ENCODE measurements at regions not wholly inside any gene's neighbourhood (a gene's known extent, or its start where the extent isn't known, plus 50 kb on each side); places are given as distances from the start of the nearest gene placed in this dataset.
A peak's percentile ranks its signal among the peaks of the same experiment; 100 is the strongest.
"Not testable (repeated sequence)": the region's sequence is repeated elsewhere in the genome, so short reads cannot be mapped to it uniquely, and the experiment has no call there.

DNA sequence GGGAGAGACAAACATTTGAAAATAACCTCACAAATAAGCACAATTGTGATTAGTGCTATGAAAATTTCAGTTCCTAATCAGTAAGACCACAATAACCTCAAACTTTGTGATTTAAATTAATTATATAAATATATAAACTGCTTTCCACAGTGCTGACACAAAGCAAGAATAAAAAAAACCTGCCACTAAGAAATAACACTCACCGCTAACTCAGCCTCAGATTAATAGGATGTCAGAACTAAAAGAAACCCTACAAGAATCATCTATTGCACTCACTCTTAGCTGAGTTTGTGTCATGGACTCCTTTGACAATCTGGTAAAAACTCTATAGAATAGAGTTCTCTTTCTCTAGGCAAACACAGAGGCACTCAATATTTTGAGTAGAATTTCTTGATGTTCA is 68.4 kb downstream of the SLC41A2 start:
- H3K27ac ChIP-seq, result no peak overlapping the region
- TF ChIP-seq, protein P1, sequence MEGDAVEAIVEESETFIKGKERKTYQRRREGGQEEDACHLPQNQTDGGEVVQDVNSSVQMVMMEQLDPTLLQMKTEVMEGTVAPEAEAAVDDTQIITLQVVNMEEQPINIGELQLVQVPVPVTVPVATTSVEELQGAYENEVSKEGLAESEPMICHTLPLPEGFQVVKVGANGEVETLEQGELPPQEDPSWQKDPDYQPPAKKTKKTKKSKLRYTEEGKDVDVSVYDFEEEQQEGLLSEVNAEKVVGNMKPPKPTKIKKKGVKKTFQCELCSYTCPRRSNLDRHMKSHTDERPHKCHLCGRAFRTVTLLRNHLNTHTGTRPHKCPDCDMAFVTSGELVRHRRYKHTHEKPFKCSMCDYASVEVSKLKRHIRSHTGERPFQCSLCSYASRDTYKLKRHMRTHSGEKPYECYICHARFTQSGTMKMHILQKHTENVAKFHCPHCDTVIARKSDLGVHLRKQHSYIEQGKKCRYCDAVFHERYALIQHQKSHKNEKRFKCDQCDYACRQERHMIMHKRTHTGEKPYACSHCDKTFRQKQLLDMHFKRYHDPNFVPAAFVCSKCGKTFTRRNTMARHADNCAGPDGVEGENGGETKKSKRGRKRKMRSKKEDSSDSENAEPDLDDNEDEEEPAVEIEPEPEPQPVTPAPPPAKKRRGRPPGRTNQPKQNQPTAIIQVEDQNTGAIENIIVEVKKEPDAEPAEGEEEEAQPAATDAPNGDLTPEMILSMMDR (conservative IDR thresholded peaks at IDR 0.05), result no peak

DNA sequence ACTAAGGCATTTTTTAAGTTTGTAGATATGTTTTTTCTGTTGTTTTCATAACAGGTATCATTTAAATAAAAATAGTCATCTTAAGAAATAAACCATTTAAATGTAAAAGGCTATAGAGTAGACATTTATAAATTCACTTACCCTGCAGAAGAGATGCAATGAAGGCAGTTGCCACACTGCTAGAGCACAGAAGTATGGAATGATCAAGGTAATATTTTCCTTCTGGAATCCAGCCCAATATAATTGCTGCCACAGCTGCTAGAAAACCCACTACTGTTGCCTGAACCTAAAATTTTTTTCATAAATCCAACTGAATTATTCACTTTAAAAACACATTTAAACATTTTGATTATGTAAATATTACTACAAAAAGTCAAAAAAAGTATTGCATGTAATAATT is 69.2 kb downstream of the SLC41A2 start:
- TF ChIP-seq, protein P1 (conservative IDR thresholded peaks at IDR 0.05), result no peak
- no peak overlapping the region for H3K27ac ChIP-seq

DNA sequence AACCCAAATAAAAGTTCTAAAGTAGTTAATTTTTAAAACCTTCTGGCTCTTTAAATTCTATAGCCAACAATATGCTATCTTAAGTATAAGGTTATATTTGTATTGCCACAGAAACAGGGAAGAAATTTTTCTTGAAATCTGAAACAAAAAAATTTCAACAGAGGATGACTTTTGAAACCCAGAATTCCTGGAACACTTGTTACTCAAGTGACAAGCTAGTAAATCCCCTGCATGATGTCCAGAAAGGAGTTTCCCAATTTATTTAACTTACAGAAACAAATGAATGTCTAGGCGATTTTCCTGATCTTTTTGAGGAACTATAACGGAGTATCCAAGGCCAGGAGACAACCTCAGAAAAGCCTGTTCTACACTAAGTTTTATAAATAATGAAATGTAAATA is 69.6 kb downstream of the SLC41A2 start:
- H3K27ac ChIP-seq, result no peak overlapping the region
- TF ChIP-seq, protein P1 (conservative IDR thresholded peaks at IDR 0.05), result no peak

DNA sequence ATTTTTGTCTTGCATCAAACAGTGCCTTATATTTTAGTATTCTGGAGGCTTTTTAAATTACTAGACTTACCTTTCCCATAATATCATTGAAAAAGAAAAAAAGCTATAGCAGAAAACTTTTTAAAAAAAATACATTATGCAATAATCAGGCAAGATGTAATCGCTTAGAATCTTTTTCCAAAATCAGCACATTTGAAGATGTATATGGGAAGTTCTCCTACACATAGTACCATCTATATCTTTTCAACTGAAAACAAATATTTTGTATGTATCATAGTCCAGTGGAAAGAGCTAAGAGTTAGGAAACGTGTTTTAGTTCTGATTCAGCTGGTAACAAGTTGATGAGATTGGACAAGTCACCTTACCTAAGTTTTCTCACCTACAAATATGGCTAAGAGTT is 70.6 kb downstream of the SLC41A2 start:
- peak overlapping the region; percentile 37 for H3K27ac ChIP-seq
- TF ChIP-seq, protein P1 (conservative IDR thresholded peaks at IDR 0.05), result no peak

DNA sequence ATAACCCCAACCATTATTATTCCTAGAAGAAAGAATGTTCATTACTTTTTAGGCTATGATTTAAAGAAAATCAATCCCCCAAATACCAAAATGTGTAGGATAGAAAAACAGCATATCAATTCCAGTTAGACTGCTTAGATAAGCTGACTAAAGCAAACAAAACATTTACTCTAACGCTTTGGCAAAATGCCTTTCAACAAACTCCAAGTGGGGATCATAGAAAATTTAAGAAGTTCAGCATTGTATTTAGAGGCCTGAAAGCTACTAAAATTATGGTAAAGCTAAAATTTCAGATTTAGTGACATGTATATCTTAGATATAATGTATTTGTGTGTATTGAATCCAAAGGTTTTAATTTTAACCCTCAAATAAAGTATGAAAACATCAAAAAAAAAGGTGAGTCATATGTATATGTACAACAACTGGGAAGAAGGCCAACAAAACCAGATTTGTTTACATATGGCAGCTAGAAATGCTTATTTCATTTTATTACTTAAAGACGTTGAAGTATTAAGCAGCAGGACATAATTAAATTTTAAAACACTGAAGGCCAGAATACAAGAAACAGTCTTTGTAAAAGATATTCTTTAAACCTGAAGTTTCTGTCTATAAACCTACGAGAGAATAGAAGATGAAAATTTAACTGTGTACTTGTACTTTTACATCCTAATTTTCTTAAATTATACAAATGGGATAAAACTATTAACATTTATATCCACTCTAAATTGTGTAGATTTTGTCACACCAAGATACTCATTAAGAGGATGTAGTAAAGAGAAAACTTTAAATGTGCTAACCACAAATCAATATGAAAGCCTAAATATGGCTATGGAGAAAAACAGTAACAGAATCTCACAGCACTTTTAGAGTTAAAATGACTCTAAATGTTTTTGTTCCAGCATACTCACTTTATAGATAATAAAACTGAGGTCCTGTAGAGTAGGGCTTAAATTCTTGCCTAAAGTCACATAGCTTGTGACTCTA is 71.4 kb downstream of the SLC41A2 start:
- TF ChIP-seq, protein P1 (conservative IDR thresholded peaks at IDR 0.05), result no peak
- H3K27ac ChIP-seq, result peak overlapping the region; percentile 37

DNA sequence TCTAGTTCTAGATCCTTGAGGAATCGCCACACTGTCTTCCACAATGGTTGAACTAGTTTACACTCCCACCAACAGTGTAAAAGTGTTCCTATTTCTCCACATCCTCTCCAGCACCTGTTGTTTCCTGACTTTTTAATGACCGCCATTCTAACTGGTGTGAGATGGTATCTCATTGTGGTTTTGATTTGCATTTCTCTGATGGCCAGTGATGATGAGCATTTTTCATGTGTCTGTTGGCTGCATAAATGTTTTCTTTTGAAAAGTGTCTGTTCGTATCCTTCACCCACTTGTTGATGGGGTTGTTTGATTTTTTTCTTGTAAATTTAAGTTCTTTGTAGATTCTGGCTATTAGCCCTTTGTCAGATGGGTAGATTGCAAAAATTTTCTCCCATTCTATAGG is 79.2 kb downstream of the SLC41A2 start:
- H3K27ac ChIP-seq, result not testable (repeated sequence)

DNA sequence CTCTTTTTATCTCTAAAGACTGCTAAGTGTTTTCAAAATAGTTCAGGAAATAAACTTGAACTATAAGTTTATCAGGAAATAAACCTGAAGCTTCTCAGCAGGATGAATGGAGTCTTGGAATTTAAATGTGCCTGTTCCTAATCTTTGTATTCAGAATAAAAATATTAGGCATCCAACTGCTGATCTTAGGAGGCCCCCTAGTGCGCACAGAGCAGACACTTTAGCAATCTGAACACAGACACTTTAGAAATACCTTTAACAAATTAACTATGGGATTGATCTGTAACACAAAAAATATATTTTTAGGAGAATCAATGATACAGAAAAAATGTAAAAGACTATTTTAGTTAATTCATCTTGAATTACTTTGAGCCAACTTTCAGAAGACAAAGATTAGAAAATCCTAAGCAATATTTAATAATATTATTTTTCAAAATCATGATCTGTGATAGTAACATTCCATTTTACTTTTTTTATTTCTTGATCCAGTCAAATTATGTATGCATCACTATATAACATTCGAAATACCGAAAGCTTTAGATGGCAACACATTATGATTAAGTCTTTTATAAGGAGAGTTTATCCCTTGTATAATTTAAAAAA is 80.9 kb downstream of the SLC41A2 start:
- TF ChIP-seq, protein P1 (conservative IDR thresholded peaks at IDR 0.05), result peak; percentile 87
- no peak overlapping the region for H3K27ac ChIP-seq

DNA sequence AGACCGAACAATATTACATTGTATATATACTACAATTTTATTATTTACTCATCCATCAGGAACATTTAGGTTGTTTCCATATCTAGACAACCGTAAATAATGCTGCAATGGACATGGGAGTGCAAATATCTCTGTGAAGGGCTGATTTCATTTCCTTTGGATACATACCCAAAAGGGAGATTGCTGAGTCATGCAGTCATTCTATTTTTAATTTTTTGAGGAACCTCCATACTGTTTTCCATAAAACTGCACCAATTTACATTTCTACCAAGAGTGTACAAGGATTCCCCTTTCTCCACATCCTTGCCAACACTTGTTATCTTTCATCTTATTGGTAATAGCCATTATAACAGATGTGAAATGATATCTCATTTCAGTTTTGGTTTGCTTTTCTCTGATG is 84.7 kb downstream of the SLC41A2 start:
- TF ChIP-seq, protein P1 (conservative IDR thresholded peaks at IDR 0.05), result no peak
- no peak overlapping the region for H3K27ac ChIP-seq
